Adrenal gland (tissue), 5 donors: ENCODE measurements at regions not wholly inside any gene's neighbourhood (a gene's known extent, or its start where the extent isn't known, plus 50 kb on each side); places are given as distances from the start of the nearest gene placed in this dataset.

Source experiments
- POLR2A ChIP-seq, 2 donors: fragments of 450-650 bp; IDR thresholded peaks; one replicate each; pipeline ENCODE4 v1.6.1; 2017; ENCODE audit warnings: antibody characterized with exemption in 2 of 2, mild to moderate bottlenecking in 2 of 2, moderate library complexity in 1 of 2
- TF ChIP-seq, protein P1 (sequence below), 6 experiments: fragments of 450-650 bp in 4 of 6; fragments of 200-600 bp in 2 of 6; sonication (generic) in 1 of 6; IDR thresholded peaks; 1 replicate in 5 of 6; 2 replicates in 1 of 6; pipeline versions ENCODE4 v1.5.1 to v1.8.0; 2016 to 2021; ENCODE audit warnings: antibody characterized with exemption in 6 of 6, mild to moderate bottlenecking in 2 of 6, moderate library complexity in 1 of 6
- donor health status: DM: no; HTN: no; CAD: no.

DNA sequence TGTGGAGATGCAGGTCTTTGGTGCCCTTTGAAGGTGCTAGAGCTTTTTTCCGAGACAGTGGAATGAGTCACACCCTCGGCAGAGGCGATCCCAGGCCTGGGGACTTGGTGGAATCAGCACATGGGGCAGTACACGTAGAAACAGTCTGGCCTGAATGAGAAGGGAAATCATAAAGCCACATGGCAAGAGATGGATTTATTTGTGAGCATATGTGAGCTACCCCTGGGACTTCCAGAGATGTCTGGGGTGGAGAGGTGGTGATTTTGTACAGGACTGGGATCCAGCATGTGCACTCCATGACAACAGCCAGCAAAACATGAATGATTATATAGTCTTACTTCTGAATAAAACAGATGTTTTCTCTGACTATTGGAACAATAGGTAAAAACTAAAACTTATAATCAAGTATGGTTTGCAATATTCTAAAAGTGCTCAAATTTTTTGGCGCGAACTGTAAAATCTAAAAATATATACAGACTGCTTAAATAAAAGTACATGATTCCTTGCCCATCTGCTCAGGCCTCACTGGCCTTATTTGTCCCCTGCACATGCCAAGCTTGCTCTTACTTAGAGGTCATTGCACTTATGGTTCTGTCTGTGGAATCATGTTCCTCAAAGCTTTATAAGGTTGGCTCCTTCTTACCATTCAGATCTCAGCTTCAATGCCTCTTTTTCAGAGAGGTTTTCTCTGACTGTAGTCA, 54.7 kb upstream of the SMARCA2 start:
- TF ChIP-seq, protein P1, sequence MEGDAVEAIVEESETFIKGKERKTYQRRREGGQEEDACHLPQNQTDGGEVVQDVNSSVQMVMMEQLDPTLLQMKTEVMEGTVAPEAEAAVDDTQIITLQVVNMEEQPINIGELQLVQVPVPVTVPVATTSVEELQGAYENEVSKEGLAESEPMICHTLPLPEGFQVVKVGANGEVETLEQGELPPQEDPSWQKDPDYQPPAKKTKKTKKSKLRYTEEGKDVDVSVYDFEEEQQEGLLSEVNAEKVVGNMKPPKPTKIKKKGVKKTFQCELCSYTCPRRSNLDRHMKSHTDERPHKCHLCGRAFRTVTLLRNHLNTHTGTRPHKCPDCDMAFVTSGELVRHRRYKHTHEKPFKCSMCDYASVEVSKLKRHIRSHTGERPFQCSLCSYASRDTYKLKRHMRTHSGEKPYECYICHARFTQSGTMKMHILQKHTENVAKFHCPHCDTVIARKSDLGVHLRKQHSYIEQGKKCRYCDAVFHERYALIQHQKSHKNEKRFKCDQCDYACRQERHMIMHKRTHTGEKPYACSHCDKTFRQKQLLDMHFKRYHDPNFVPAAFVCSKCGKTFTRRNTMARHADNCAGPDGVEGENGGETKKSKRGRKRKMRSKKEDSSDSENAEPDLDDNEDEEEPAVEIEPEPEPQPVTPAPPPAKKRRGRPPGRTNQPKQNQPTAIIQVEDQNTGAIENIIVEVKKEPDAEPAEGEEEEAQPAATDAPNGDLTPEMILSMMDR (IDR thresholded peaks at IDR 0.05): no peak
- no peak for TF ChIP-seq POLR2A (IDR thresholded peaks at IDR 0.05)
